ENCODE measurements at regions not wholly inside any gene's neighbourhood (a gene's known extent, or its start where the extent isn't known, plus 50 kb on each side); places are given as distances from the start of the nearest gene placed in this dataset.
"Not testable (repeated sequence)": the region's sequence is repeated elsewhere in the genome, so short reads cannot be mapped to it uniquely, and the experiment has no call there.

DNA sequence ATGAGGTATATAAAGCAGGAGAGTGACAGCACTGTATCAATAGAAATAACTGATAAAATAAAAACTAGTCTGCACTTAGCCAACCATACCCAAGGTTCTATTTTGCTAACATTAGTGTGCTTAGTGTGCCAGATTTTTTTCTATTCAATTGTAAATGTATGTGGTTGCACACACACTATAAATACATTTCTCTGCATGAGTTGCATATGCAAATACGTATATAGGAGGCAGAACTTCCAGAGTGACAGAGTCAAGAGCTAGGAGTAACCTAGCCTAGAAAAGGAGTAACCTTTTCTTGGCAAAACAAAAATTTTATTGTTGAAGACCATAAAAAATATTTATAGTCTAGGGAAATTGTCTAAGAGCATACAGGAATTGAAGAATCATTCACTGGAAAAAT is 461.6 kb downstream of the GABRG2 start:
- DNase-seq (ENCODE audit: extremely low spot score): no peak
- Histone ChIP-seq H3K36me3 (ENCODE audit: insufficient read depth) (no peaks in the 10 kb centered on the region), H3K27ac (ENCODE audit: low read depth) (no peak overlapping the region), H3K4me3 (ENCODE audit: low read depth, low read length) (no peak overlapping the region), H3K4me1 (ENCODE audit: insufficient read depth) (no peaks in the 10 kb centered on the region)
- WGBS: 36% methylated on average over 1 of the region's 1 CpG

- Histone ChIP-seq H3K4me3 (ENCODE audit: low read depth, low read length) (no peak overlapping the region), H3K27ac (ENCODE audit: low read depth) (no peak overlapping the region), H3K4me1 (ENCODE audit: insufficient read depth) (no peaks in the 10 kb centered on the region), H3K36me3 (ENCODE audit: insufficient read depth) (no peaks in the 10 kb centered on the region)
- no peak for DNase-seq (ENCODE audit: extremely low spot score)
- 91% methylated on average over 2 of the region's 2 CpGs for WGBS
Observed at GRCh38 chr5:162529886-162530285, 462.3 kb downstream of the GABRG2 start.

DNA sequence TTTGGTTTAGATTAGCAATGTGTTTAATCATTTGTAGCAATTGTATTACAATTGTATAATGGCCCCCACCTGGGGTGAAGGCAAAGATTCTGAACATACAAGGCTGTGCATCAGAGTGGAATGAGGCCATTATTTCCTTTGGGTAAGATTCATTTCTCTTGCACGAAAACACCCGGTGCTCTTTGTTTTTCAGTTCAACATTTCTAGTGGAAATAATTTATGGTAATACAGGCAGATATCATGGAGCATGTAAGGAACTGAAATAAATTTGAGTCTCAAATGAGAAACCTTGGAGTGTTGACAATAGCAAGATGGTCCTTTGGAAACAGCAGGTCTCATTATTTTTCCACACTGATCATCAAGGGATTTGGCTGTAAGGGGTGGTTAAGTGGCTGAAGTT is 475.9 kb downstream of the GABRG2 start:
- DNase-seq (ENCODE audit: extremely low spot score): no peak
- WGBS: 68% methylated on average over 2 of the region's 2 CpGs
- no peaks in the 10 kb centered on the region for H3K36me3 ChIP-seq (ENCODE audit: insufficient read depth)
- no peaks in the 10 kb centered on the region for H3K4me1 ChIP-seq (ENCODE audit: insufficient read depth)
- no peak overlapping the region for H3K4me3 ChIP-seq (ENCODE audit: low read depth, low read length)
- H3K27ac ChIP-seq (ENCODE audit: low read depth): no peak overlapping the region

DNA sequence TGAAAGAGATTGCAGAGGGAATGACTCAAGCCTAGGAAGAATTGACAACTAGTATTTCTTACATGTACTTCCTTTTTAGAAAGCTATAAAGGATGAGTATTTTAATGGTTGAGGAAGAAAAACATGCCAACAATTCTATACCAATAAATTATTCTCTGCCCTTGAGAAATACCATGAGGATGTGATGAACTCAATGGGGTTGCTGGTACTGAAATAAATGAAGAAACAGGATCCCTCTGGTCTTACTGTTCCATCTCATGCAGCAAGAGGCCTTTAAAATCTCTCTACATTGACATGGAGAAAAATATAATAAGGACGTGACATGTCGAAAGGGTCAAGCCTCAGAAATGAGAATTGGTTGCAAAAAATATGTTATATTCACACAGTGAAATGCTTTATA is 477.3 kb downstream of the GABRG2 start:
- no peaks in the 10 kb centered on the region for H3K36me3 ChIP-seq (ENCODE audit: insufficient read depth)
- H3K4me1 ChIP-seq (ENCODE audit: insufficient read depth): no peaks in the 10 kb centered on the region
- no peak overlapping the region for H3K4me3 ChIP-seq (ENCODE audit: low read depth, low read length)
- DNase-seq (ENCODE audit: extremely low spot score): no peak
- H3K27ac ChIP-seq (ENCODE audit: low read depth): no peak overlapping the region
- WGBS: 96% methylated on average over 2 of the region's 2 CpGs

DNA sequence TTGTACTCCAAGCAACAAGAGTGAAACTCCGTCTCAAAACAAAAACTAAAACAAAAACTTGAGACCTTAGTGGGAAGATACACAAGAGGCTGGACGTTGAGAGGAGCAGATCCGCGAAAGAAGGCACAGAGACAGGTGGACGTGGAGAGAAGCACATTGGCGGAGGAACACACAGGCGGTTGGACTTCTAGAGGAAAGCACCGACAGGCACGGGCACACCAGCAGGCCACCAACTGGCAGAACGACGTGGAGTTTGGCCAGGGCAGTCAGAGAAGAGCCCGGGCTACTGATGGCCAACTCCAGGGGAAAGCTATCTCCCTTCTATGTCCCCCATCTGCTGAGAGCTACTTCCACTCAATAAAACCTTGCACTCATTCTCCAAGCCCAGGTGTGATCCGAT is 482.7 kb downstream of the GABRG2 start:
- 94% methylated on average over 13 of the region's 13 CpGs for WGBS
- Histone ChIP-seq H3K36me3 (ENCODE audit: insufficient read depth) (no peaks in the 10 kb centered on the region), H3K4me1 (ENCODE audit: insufficient read depth) (no peaks in the 10 kb centered on the region), H3K27ac (ENCODE audit: low read depth) (no peak overlapping the region), H3K4me3 (ENCODE audit: low read depth, low read length) (no peak overlapping the region)
- no peak for DNase-seq (ENCODE audit: extremely low spot score)

DNA sequence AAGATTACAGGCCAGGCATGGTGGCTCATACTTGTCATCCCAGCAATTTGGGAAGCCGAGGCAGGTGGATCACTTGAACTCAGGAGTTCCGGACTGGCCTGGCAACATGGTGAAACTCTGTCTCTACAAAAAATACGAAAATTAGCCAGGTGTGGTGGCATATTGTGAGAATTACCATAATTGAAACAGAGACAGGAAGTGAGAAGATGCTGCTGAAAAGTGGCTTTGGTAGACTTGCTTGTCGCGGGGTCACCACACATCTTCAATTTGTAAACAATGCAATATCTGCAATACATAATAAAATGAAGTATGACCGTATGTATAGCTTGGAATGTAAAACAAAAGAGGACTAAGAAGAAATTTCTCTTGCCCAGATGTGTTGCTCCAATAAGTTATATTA is 490.5 kb downstream of the GABRG2 start:
- WGBS: 83% methylated on average over 6 of the region's 6 CpGs
- Histone ChIP-seq H3K4me1 (ENCODE audit: insufficient read depth) (no peaks in the 10 kb centered on the region), H3K27ac (ENCODE audit: low read depth) (no peak overlapping the region), H3K4me3 (ENCODE audit: low read depth, low read length) (no peak overlapping the region), H3K36me3 (ENCODE audit: insufficient read depth) (no peaks in the 10 kb centered on the region)
- DNase-seq (ENCODE audit: extremely low spot score): no peak

DNA sequence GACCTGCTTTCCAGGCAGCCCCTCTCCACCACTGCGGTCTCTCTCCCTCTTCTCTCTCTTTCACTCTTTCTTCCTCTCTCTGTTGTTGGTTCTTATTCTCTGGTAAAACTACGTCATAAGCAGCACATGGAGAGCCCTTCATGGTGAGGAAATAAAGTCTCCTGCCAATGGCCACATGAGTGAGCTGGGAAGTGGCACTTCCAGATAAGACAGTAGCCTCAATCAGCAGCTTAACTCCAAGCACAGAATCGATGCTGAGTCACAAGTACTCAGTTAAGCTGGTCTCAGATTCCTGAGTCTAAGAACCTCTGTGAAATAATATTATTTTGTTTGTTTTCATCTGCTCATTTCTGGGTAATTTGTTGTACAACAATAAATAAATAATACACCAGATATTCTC is 500.1 kb downstream of the GABRG2 start:
- Histone ChIP-seq H3K27ac (ENCODE audit: low read depth) (no peak overlapping the region), H3K36me3 (ENCODE audit: insufficient read depth) (no peaks in the 10 kb centered on the region), H3K4me3 (ENCODE audit: low read depth, low read length) (no peak overlapping the region), H3K4me1 (ENCODE audit: insufficient read depth) (no peaks in the 10 kb centered on the region)
- no peak for DNase-seq (ENCODE audit: extremely low spot score)
- 85% methylated on average over 3 of the region's 3 CpGs for WGBS

DNA sequence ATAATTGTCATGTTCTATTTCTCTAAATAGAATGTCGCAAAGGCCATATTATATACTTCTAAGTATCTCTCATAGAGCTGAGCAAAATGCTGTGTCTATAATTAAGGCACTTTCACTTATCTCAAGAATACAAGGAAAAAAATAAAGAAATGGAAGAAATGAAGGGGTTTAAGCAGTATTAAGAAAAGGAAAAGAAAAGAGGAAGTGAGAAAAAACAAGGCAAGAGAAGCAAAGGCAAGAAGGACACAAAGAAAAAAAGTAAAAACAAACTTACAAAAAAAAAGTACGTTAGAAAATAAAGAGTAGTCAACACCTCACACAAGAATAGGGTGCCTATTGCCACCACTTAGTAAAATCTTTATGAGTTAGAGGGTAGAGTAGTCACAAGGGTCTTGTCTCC is 506.2 kb downstream of the GABRG2 start:
- no peak overlapping the region for H3K4me3 ChIP-seq (ENCODE audit: low read depth, low read length)
- no peaks in the 10 kb centered on the region for H3K36me3 ChIP-seq (ENCODE audit: insufficient read depth)
- 83% methylated on average over 2 of the region's 2 CpGs for WGBS
- no peak for DNase-seq (ENCODE audit: extremely low spot score)
- H3K4me1 ChIP-seq (ENCODE audit: insufficient read depth): no peaks in the 10 kb centered on the region
- H3K27ac ChIP-seq (ENCODE audit: low read depth): no peak overlapping the region

GRCh38 chr5:162591724-162592123 is 524.2 kb downstream of the GABRG2 start:
- Histone ChIP-seq H3K4me3 (ENCODE audit: low read depth, low read length) (no peak overlapping the region), H3K27ac (ENCODE audit: low read depth) (no peak overlapping the region), H3K4me1 (ENCODE audit: insufficient read depth) (no peaks in the 10 kb centered on the region), H3K36me3 (ENCODE audit: insufficient read depth) (no peaks in the 10 kb centered on the region)
- no peak for DNase-seq (ENCODE audit: extremely low spot score)

GRCh38 chr5:162593881-162594280 is 526.3 kb downstream of the GABRG2 start:
- no peak for DNase-seq (ENCODE audit: extremely low spot score)
- Histone ChIP-seq H3K4me3 (ENCODE audit: low read depth, low read length) (no peak overlapping the region), H3K27ac (ENCODE audit: low read depth) (no peak overlapping the region), H3K36me3 (ENCODE audit: insufficient read depth) (no peaks in the 10 kb centered on the region), H3K4me1 (ENCODE audit: insufficient read depth) (no peaks in the 10 kb centered on the region)
- 87% methylated on average over 1 of the region's 1 CpG for WGBS

DNA sequence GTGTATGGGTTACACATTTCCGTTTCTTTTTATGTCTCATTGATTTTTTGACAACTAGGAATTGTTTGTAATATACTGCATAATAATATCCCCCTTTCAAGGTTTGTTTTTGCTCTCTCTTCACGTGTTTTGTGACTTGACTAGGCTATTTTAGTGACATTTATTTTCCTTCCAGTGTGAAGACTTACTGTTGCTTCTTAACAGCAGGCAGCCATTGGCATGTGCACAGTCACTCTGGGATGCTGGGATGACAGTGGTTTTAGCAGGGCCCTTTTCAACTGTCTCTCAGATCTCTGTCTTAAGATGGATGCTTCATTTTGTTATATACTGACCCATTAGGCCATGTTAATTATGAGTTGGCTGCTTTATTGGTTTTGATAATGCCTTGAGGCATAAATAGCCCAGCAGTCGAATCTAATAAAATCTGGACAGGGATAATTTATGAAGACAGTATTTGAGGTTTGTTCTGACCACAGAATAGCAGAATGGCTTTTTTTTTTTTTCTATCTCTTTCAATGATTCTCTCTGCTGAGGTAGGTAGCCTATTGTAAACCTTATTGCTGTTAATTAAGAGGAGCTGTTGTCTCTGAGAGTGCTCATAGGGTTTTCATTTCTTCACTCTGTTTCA is 536.0 kb downstream of the GABRG2 start:
- no peak for DNase-seq (ENCODE audit: extremely low spot score)
- Histone ChIP-seq H3K27ac (ENCODE audit: low read depth) (no peak overlapping the region), H3K4me1 (ENCODE audit: insufficient read depth) (no peaks in the 10 kb centered on the region), H3K4me3 (ENCODE audit: low read depth, low read length) (no peak overlapping the region), H3K36me3 (ENCODE audit: insufficient read depth) (no peaks in the 10 kb centered on the region)
- 38% methylated on average over 3 of the region's 3 CpGs for WGBS

DNA sequence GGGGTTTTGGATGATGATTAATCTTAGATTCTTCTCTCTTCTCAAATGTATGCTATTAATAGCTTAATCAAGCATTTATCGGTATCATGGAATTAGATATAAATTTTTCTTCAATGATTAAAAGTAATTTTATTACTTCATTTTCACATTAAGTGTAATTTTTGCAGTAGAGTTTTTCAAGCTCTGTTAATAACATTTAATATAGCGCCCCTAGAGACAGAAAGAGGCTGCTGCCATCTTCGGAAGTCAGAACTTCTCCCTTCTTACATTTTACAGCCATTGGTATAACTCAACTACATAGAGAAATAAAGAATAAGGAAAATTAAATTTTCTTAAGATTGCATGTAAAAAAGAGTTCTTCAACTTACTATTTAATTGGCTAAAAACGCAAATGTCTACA is 540.3 kb downstream of the GABRG2 start:
- no peak for DNase-seq (ENCODE audit: extremely low spot score)
- H3K4me3 ChIP-seq (ENCODE audit: low read depth, low read length): no peak overlapping the region
- no peaks in the 10 kb centered on the region for H3K36me3 ChIP-seq (ENCODE audit: insufficient read depth)
- no peaks in the 10 kb centered on the region for H3K4me1 ChIP-seq (ENCODE audit: insufficient read depth)
- H3K27ac ChIP-seq (ENCODE audit: low read depth): no peak overlapping the region
- 69% methylated on average over 4 of the region's 4 CpGs for WGBS

- H3K27ac ChIP-seq (ENCODE audit: low read depth); H3K4me3 ChIP-seq (ENCODE audit: low read depth, low read length); H3K4me1 ChIP-seq (ENCODE audit: insufficient read depth); H3K36me3 ChIP-seq (ENCODE audit: insufficient read depth); DNase-seq (ENCODE audit: extremely low spot score): not testable (repeated sequence)
- 95% methylated on average over 26 of the region's 26 CpGs for WGBS
Observed at GRCh38 chr5:162621726-162622263, 554.2 kb downstream of the GABRG2 start.

DNA sequence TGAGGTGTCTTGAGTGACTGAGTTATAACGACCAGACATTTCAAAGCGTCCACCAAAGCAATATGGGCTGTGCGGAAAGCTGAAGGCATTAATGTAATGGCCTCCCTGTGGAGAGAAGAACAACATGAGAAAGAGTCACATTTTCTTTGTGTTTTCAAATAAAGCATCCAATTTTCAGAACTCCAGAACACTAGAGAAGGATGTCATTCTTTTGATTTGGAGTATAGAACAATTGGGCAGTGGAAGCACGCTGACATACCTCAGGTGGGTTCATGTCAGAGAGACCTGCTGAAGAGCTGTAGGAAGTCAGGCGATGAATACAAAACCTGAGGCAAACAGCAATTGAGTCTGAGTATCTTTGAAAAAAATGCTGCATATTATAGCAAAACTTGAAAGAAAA is 556.5 kb downstream of the GABRG2 start:
- no peak overlapping the region for H3K27ac ChIP-seq (ENCODE audit: low read depth)
- 89% methylated on average over 5 of the region's 5 CpGs for WGBS
- no peak for DNase-seq (ENCODE audit: extremely low spot score)
- H3K4me1 ChIP-seq (ENCODE audit: insufficient read depth): no peaks in the 10 kb centered on the region
- H3K36me3 ChIP-seq (ENCODE audit: insufficient read depth): no peaks in the 10 kb centered on the region
- no peak overlapping the region for H3K4me3 ChIP-seq (ENCODE audit: low read depth, low read length)

DNA sequence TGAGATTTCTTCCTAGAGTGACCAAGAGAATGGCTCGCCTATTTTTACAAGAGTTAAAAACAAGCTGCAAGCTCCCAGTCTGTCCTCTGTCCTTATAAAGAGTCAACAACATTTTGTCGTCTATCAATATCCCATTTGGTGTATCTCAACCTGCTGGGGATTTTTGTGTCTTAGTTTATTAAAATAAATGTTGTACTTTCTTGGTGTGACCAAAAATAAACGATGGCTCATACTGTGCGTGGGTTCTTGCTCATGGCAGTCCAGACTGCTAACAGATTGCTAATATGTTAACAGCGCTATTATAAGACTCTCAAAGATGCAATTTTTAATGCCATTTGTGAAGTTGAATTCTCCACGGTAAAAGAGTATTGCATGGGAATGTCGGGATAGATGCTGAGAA is 569.9 kb downstream of the GABRG2 start:
- Histone ChIP-seq H3K36me3 (ENCODE audit: insufficient read depth) (no peaks in the 10 kb centered on the region), H3K4me1 (ENCODE audit: insufficient read depth) (no peaks in the 10 kb centered on the region), H3K4me3 (ENCODE audit: low read depth, low read length) (no peak overlapping the region), H3K27ac (ENCODE audit: low read depth) (no peak overlapping the region)
- DNase-seq (ENCODE audit: extremely low spot score): no peak
- WGBS: 83% methylated on average over 7 of the region's 7 CpGs
